ENCODE measurements at regions not wholly inside any gene's neighbourhood (a gene's known extent, or its start where the extent isn't known, plus 50 kb on each side); places are given as distances from the start of the nearest gene placed in this dataset.

DNA sequence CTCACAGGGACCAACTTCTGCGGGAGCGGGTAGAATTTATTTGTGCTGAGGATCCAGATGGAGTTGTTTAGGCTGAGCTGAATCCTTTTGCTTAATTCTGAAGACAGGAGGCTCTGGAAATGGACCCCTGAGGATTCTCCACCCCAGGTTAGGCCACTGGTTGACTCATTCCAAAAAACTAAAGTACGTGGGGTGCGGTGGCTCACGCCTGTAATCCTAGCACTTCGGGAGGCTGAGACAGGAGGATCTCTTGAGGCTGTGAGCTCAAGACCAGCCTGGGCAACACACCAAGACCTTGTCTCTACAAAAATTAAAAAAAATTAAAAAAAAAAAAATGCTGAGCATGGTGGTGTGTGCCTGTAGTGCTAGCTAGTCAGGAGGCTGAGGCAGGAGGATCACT is 76.3 kb upstream of the MAP1LC3B2 start:
- TF ChIP-seq POLR2A (IDR thresholded peaks at IDR 0.05; ENCODE audit: low read depth, low read length) (no peak), RAD21 (IDR thresholded peaks at IDR 0.05; ENCODE audit: low read length) (no peak), NFE2L2 (IDR thresholded peaks at IDR 0.05; ENCODE audit: low read depth, low read length) (no peak), CHD1 (IDR thresholded peaks at IDR 0.05; ENCODE audit: low read depth, low read length) (no peak)
- TF ChIP-seq, protein P1, sequence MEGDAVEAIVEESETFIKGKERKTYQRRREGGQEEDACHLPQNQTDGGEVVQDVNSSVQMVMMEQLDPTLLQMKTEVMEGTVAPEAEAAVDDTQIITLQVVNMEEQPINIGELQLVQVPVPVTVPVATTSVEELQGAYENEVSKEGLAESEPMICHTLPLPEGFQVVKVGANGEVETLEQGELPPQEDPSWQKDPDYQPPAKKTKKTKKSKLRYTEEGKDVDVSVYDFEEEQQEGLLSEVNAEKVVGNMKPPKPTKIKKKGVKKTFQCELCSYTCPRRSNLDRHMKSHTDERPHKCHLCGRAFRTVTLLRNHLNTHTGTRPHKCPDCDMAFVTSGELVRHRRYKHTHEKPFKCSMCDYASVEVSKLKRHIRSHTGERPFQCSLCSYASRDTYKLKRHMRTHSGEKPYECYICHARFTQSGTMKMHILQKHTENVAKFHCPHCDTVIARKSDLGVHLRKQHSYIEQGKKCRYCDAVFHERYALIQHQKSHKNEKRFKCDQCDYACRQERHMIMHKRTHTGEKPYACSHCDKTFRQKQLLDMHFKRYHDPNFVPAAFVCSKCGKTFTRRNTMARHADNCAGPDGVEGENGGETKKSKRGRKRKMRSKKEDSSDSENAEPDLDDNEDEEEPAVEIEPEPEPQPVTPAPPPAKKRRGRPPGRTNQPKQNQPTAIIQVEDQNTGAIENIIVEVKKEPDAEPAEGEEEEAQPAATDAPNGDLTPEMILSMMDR (conservative IDR thresholded peaks at IDR 0.05; ENCODE audit: low read depth, low read length) = no peak

Measured in IMR-90 (cell line).